ENCODE measurements at regions not wholly inside any gene's neighbourhood (a gene's known extent, or its start where the extent isn't known, plus 50 kb on each side); places are given as distances from the start of the nearest gene placed in this dataset.

DNA sequence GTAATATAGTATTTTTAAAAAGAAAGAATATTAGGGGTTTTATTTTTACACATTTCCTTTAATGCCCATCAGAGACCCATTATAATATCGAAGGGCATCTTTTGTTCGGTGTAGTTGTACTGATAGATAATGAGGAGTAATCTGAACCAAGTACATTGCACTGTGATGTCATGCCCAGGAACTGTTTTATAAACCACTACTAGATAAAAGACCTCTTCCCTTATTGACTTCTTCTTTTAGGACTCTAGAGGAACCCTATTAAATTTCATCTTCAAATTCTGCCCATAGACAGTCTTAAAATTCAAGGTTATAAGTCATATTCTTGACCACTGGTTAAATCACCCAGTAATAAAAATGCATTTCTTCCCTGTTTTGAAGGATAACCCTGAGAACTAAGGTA is 206.5 kb downstream of the NRIP1 start:
- TF ChIP-seq, protein P1, sequence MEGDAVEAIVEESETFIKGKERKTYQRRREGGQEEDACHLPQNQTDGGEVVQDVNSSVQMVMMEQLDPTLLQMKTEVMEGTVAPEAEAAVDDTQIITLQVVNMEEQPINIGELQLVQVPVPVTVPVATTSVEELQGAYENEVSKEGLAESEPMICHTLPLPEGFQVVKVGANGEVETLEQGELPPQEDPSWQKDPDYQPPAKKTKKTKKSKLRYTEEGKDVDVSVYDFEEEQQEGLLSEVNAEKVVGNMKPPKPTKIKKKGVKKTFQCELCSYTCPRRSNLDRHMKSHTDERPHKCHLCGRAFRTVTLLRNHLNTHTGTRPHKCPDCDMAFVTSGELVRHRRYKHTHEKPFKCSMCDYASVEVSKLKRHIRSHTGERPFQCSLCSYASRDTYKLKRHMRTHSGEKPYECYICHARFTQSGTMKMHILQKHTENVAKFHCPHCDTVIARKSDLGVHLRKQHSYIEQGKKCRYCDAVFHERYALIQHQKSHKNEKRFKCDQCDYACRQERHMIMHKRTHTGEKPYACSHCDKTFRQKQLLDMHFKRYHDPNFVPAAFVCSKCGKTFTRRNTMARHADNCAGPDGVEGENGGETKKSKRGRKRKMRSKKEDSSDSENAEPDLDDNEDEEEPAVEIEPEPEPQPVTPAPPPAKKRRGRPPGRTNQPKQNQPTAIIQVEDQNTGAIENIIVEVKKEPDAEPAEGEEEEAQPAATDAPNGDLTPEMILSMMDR (IDR thresholded peaks at IDR 0.05; ENCODE audit: low read depth, low read length) = no peak
- no peak for TF ChIP-seq EZH2phosphoT487 (IDR thresholded peaks at IDR 0.05; ENCODE audit: low read depth)

Measured in OCI-LY3 (cell line).